H4 (cell line): ENCODE measurements at regions not wholly inside any gene's neighbourhood (a gene's known extent, or its start where the extent isn't known, plus 50 kb on each side); places are given as distances from the start of the nearest gene placed in this dataset.
"Not testable (repeated sequence)": the region's sequence is repeated elsewhere in the genome, so short reads cannot be mapped to it uniquely, and the experiment has no call there.

Source experiments
- DNase-seq: peaks from one replicate; pipeline ENCODE4 v3.0.0-alpha.2; 2015; ENCODE audit warnings: low spot score

- no peak for DNase-seq
Observed at GRCh38 chr5:114054594-114054993, 307.3 kb upstream of the KCNN2 start.

GRCh38 chr5:114055318-114056184 lies 306.3 kb upstream of the KCNN2 start:
- peak; percentile 44 for DNase-seq

GRCh38 chr5:114056185-114056538 lies 305.7 kb upstream of the KCNN2 start:
- no peak for DNase-seq

GRCh38 chr5:114060866-114061265 lies 301.0 kb upstream of the KCNN2 start:
- DNase-seq: no peak

- no peak for DNase-seq
Observed at GRCh38 chr5:114062932-114063867, 298.7 kb upstream of the KCNN2 start.

- no peak for DNase-seq
Observed at GRCh38 chr5:114065912-114066311, 296.0 kb upstream of the KCNN2 start.

GRCh38 chr5:114070093-114070722 lies 291.7 kb upstream of the KCNN2 start:
- no peak for DNase-seq

- no peak for DNase-seq
Observed at GRCh38 chr5:114089259-114089658, 272.6 kb upstream of the KCNN2 start.

GRCh38 chr5:114097570-114097969 lies 264.3 kb upstream of the KCNN2 start:
- no peak for DNase-seq

- DNase-seq: no peak
Observed at GRCh38 chr5:114099161-114099560, 262.7 kb upstream of the KCNN2 start.

- DNase-seq: peak; percentile 57
Observed at GRCh38 chr5:114101153-114101552, 260.7 kb upstream of the KCNN2 start.

GRCh38 chr5:114113604-114114003 lies 248.3 kb upstream of the KCNN2 start:
- no peak for DNase-seq

- no peak for DNase-seq
Observed at GRCh38 chr5:114116981-114117380, 244.9 kb upstream of the KCNN2 start.

- no peak for DNase-seq
Observed at GRCh38 chr5:114118511-114118910, 243.4 kb upstream of the KCNN2 start.

- no peak for DNase-seq
Observed at GRCh38 chr5:114120166-114120565, 241.7 kb upstream of the KCNN2 start.

GRCh38 chr5:114122852-114123251 lies 239.0 kb upstream of the KCNN2 start:
- no peak for DNase-seq

GRCh38 chr5:114123654-114124053 lies 238.2 kb upstream of the KCNN2 start:
- no peak for DNase-seq

GRCh38 chr5:114146398-114146797 lies 215.5 kb upstream of the KCNN2 start:
- DNase-seq: no peak

GRCh38 chr5:114148253-114148652 lies 213.6 kb upstream of the KCNN2 start:
- no peak for DNase-seq

- not testable (repeated sequence) for DNase-seq
Observed at GRCh38 chr5:114148728-114149127, 213.1 kb upstream of the KCNN2 start.

- DNase-seq: no peak
Observed at GRCh38 chr5:114152656-114153360, 209.1 kb upstream of the KCNN2 start.

GRCh38 chr5:114153392-114153791 lies 208.5 kb upstream of the KCNN2 start:
- no peak for DNase-seq
